ENCODE measurements at regions not wholly inside any gene's neighbourhood (a gene's known extent, or its start where the extent isn't known, plus 50 kb on each side); places are given as distances from the start of the nearest gene placed in this dataset.

GRCh38 chr1:56189946-56190805, 389.2 kb downstream of the PLPP3 start:
- DNase-seq (ENCODE audit: low spot score), result no peak

DNA sequence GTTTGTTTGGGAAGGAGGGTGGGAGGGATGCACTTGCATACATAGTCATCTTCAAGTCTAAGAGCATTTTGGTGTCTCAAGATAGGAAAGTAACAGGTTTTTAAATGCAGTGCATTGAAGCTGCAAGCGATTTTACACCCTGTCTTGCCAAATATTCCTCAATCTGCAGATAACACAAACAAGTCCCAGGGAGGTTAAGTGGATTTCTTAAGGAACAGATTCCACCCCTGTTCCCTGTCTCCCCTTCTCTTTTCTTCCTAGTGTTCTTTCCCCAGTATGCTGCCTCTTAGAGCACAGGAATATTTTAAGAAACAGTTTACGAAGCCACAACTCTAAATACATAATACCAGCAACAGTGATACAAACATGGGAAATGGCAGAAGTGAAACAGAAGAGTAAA, 389.9 kb downstream of the PLPP3 start:
- DNase-seq (ENCODE audit: low spot score), result no peak

DNA sequence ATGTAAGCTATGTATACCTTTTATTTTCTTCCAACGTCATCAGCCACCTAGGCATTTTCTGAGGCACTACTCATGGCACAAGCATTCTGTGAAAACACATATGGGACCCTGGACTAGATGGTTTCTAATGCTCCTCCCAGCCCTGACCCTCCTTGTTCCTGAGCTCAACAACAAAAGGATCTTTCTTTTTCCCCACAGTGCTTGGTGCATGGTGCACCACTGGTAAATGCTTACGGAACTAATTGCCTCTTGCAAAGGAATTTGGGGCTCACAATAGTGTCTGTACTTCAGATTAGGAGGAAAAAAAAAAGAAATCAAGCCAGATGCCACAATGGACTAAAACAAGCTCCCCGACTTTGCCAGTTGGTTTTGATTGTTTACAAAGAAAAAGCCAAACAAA, 390.5 kb downstream of the PLPP3 start:
- no peak for DNase-seq (ENCODE audit: low spot score)

- DNase-seq (ENCODE audit: low spot score), result peak; percentile 35
These were observed 391.1 kb downstream of the PLPP3 start for GRCh38 chr1:56188221-56188620.

DNA sequence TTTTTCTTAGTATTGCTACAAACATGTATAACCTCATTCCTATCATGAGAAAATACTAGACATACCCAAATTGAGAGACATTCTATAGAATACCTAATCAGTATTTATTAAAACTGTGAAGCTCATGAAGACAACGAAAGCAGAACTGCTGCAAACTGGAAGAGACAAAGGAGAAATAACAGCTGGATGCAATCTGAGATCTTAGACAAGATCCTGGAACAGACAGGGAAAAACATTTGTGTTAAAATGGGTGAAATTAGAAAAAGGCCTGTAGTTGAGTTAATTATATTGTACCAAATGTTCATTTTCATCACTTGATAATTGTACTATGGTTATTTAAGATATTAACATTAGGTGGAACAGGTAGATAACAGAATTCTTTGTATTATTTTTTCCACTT, 392.0 kb downstream of the PLPP3 start:
- no peak for DNase-seq (ENCODE audit: low spot score)

DNA sequence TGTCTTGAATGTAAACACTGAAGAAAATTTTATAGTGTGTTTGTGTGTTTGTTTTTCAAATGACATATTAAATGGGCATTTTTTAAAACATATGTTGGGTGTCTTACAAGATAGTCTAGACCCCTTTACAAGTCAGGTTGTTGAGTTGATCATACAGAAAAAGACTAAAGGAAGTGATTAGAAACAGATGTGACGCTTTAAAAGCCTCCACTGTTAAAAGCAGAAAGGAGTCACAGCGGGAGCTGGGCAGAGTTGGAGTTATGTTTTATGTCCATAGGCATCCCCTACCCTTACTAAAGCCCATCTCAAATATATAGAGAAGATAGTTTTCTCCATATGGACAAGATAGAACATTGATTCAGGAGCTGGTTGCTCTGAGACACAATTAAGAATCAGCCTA, 393.9 kb downstream of the PLPP3 start:
- DNase-seq (ENCODE audit: low spot score), result no peak

- no peak for DNase-seq (ENCODE audit: low spot score)
These were observed 396.2 kb downstream of the PLPP3 start for GRCh38 chr1:56183151-56183550.

DNA sequence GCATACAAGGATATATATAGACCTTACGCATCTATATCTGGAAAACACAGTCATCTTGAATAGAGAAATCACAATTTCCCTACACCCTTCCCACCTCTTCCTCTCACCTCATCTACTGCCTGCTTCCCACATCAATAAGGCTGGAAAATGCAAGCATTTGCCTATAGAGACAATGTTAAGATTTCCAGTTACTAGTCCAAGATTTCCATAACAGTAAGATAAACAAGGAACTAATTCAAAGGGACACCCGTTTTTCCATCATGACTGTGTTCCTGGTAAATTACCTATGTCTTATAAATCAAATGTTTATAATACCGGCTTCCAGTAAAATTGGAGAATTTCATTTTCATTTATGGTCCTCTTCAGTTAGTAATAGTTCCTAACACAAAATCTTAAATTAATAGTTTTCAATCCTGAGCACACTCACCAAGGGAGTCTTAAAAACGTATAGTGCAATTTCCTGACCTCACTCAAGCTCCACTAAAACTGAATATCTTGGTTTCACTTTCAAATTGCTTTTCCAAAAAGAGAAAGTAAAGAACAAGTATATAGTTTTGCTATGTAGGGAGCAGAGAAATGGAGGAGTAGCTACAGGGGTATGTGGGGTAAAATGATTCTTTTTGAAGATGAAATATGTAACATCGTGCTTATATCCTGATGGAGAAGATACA, 398.7 kb downstream of the PLPP3 start:
- DNase-seq (ENCODE audit: low spot score), result no peak

DNA sequence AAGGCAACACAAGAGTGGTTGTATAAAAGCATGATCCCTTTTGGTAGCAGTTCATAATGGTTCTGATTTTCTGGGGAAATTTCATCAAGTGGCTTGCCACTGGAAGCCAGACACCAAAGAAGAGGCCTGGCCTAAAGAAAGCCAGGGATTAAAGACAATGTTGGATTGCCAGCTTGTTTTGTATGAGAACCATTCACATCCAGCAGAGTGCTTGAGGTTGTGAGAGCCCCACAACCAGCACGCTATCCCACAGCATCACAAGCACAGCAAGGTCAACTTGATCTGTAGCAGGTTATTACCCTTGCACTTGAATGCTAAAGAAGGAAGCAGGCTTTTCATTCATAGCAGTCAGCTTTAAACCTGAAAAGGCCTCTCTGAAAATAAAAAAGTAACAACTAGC, 399.8 kb downstream of the PLPP3 start:
- no peak for DNase-seq (ENCODE audit: low spot score)

GRCh38 chr1:56175211-56175610, 404.2 kb downstream of the PLPP3 start:
- no peak for DNase-seq (ENCODE audit: low spot score)

GRCh38 chr1:56174176-56174885, 405.0 kb downstream of the PLPP3 start:
- DNase-seq (ENCODE audit: low spot score), result no peak

DNA sequence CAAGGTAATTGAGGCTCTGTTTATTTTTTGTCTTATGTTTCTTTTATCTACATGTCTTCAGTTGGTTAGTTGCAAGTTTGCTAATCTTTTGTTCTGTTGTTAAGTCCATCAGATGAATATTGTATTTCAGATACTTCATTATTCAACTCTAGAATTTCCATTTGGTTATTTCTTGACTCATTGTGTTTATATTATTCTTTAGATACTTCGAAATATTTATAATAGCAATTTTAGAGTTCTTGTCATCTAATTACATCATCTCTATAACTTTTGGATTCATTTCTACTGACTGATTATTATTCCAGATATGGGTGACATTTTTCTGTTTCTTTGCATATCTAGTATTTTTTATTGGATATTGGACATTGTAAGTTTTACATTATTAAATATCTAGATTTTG, 405.6 kb downstream of the PLPP3 start:
- no peak for DNase-seq (ENCODE audit: low spot score)

DNA sequence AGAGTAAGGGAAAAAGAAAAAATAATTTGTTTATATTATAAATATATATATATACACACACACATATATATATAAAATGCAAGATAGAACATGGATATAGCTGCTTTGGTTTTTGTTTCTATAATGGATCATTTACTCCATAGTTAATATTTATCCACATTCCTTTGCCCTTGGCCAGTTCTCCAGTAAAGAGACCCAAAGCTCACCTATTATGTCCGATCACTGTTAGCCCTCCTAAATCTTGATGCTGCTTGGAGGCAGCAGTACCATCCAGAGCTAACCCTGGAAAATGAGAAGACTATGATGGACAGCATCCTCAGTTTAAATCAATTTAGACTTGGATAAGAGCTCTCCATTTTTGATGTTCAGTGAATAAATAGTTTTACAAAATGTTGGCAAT, 407.7 kb downstream of the PLPP3 start:
- no peak for DNase-seq (ENCODE audit: low spot score)

DNA sequence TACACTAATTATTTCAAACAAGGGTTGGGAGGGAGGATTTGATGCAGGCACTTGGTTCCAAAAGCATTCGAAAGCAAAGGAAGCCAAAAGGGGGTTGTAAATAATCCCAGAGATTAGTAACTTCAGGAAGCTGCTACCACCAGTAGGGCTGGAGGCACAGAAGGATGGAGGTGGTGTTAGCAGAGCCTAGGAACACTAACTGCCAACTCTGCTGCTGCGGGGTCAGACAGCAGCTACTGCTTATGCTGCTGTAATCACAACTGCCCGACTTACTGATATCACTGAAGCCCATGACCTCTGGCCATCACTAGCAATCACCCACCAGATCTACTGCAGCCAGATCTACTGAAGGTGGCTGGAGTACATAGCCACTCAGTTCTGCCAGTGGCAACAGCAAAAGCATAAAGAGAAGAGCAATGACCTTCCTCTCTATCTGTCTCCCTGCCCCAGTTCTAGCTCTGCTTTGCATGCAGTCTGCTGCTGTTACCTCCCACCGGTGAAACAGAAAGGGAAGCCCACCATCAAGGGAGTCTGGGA, 408.5 kb downstream of the PLPP3 start:
- no peak for DNase-seq (ENCODE audit: low spot score)

- DNase-seq (ENCODE audit: low spot score), result peak; percentile 13
These were observed 409.5 kb downstream of the PLPP3 start for GRCh38 chr1:56169856-56170255.

DNA sequence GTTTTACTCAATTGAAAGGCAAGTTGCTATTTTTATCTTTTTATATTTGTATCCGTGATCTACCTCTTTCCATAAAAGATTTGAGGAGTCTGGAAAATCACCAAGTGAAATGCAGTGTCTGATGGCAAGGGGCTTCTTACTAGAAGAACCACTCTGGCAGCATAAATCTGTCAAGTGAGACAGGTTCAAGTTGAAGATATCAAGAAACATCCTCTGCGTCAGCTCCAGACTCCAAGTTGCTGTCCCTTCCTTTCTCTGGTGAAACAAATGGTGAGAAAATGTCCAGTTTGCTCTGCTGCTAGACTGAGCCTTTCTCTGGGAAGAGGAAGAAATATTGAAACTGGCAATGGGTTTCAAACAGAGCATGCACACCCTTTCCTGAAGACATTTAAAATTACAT, 411.2 kb downstream of the PLPP3 start:
- DNase-seq (ENCODE audit: low spot score), result no peak

- no peak for DNase-seq (ENCODE audit: low spot score)
These were observed 411.8 kb downstream of the PLPP3 start for GRCh38 chr1:56167596-56167995.

- no peak for DNase-seq (ENCODE audit: low spot score)
These were observed 418.5 kb downstream of the PLPP3 start for GRCh38 chr1:56160773-56161315.

DNA sequence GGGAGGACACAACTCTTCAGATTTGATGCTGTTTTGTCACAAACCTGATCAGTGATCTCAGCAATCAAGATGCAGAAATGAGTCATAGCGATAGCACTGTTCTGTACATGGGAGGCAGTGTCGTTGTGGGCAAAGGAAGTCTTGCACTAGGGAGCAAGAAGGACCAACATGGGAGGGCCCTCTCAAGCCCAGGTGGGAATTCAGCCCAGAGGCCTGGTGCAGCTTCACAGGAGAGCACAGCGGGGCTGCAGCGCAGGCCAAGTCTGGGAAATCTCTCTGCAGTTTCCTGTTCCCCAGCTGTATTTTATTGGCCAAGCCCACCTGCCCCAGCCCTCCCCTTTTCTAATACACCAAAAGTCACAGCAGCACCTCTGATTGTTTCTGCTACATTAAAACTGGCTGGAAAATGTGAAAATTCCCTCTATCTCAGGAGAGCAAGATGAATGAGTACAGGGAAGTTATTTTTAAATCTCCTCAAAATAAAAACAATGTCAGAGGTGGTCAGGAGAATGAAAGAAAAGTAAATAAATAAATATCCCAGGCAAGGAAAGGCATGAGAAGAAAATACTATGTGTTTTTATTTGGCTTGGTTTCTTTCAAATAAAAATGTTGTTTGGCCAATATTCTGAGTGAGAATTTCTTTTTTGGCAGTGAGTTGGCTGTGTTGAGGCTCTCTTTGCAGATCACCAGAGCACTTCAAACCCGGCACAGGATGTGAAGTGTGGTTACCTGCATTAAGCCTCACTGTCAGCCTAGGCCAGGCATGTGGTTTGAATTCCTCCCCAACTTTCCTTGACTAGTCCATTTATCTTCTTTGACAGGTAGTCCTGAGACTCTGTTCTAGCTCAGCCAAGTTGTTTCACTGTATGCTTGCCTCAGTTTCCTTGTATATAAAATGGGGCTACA, 422.1 kb downstream of the PLPP3 start:
- no peak for DNase-seq (ENCODE audit: low spot score)

GRCh38 chr1:56153276-56153675, 426.1 kb downstream of the PLPP3 start:
- no peak for DNase-seq (ENCODE audit: low spot score)

- no peak for DNase-seq (ENCODE audit: low spot score)
These were observed 426.7 kb downstream of the PLPP3 start for GRCh38 chr1:56152635-56153034.

All from GM03348 (cell line).